ENCODE measurements at regions not wholly inside any gene's neighbourhood (a gene's known extent, or its start where the extent isn't known, plus 50 kb on each side); places are given as distances from the start of the nearest gene placed in this dataset.
"Not testable (repeated sequence)": the region's sequence is repeated elsewhere in the genome, so short reads cannot be mapped to it uniquely, and the experiment has no call there.

DNA sequence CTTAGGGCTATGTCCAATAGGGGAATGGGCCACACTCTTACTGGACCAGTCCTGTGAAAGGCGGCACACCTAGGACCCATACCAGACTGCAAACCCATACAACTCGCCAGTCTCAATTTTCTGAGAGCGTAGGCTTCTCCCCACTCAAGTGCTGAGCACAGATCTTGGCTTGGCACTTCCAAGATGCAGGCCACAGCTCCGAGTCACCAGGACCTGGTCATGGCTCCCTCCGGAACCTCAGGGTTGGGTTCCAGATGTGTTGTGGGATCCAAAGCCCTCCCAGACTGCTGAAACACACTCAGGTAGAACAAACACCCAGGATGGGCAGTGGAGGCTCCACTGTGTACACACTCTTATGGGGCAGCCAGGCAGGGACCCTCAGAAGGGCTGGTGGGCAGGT lies 103.3 kb downstream of the TMEM144 start:
- DNase-seq (ENCODE audit: low spot score): no peak

DNA sequence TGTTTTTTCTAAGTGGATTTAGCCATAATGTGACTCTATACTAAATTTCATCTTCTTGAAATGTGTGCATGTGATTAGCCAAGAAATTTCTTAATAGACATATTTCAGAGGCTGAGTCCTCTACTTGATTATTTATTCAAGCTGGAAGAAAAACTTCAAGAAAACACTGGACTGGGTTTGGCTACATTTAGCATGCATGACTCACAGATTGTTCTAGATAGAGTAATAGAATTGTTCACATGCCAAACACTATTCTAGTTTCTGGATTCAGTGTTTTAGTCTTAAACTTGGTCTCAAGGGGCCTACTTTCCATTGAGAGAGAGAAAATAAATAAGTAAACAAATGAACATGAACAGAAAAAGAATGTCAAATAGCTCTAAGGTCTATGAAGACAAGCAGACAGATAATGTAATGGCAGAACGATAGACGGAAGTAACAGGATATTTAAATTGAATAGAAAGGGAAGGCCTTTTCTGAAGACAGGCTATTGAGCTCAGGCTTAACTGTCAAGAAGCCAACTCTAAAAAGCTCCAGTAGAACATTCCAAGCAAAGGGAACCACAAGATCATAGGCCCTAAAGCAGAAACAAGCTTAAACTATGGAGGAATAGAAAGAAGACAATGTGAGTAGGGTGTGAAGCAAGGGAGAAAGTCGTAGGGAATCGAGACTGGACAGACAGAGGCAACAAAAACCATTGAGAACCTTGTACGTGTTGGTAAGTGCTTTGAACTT lies 104.6 kb downstream of the TMEM144 start:
- DNase-seq (ENCODE audit: low spot score): peak; percentile 47

DNA sequence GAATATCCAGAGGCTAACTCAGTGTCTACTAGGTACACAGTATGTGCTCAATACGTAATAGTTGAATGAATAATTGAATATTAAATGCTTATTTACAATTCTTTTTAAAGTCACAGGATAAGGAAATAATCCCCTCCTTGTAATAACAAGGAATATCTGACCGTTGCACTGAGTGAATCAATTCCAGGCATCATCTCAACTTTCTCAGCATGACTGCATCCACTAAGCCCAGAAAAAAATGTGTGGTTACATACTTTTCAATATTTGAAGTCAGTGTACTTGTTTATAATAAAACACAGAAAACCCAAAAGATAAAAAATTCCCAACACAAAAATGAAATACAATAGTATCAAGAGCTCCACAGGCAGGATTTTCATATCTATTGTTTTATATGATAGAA lies 105.4 kb downstream of the TMEM144 start:
- peak; percentile 29 for DNase-seq (ENCODE audit: low spot score)

DNA sequence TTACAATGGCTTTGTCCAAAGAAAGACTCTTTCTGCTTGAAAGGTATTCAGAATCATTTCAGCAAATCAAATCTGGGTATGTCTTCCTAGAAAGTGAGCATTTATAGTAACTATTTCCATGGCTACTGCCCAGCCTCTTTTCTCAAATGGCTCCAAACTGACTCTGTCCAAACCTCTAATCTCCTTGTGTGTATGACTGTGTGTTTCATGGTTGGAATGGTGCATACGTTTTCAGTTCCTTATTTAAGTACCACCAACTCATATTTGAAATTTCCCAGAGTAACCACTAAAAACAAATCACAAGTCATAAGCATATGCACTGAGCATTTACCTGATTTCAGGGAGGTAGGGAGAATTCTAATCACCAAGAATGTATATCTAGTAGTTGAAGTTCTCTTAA lies 106.0 kb downstream of the TMEM144 start:
- no peak for DNase-seq (ENCODE audit: low spot score)

DNA sequence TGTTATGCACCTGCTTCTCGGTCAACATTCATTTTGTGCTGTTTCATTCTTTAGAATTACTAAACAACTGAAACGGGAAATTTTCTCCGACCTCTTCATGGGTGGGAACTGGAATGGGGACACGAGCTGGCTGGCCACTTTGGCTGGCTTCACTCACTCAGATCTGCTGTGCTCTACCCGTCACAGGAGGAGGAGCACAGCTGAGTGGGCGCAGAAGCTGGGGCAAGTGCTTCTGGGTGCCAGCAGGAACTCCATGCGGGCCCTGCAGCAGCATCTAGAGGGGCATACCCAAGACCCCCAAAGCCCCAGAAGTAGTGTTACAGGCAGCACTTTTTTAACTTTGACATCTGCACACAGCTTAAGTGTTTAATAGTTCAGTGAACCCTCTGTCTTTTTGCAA lies 109.6 kb downstream of the TMEM144 start:
- DNase-seq (ENCODE audit: low spot score): no peak

DNA sequence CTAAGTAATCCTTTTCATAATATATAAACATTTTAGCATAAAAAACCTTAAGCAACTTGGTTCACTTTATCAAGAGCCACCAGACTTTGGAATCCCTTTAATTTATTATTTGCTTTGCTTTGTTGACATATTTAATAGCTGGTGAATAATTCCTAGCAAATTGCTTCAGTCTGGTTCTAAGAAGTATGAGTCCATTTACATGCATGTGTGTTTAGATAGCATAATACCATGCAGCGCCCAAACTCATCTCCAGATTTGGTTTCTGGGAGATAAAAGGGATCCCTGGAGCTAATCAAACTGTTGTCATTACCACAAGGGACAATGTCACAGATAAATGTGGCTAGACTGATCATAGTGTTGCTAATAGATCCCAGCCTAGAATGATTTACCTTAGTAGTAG lies 111.8 kb downstream of the TMEM144 start:
- DNase-seq (ENCODE audit: low spot score): no peak

DNA sequence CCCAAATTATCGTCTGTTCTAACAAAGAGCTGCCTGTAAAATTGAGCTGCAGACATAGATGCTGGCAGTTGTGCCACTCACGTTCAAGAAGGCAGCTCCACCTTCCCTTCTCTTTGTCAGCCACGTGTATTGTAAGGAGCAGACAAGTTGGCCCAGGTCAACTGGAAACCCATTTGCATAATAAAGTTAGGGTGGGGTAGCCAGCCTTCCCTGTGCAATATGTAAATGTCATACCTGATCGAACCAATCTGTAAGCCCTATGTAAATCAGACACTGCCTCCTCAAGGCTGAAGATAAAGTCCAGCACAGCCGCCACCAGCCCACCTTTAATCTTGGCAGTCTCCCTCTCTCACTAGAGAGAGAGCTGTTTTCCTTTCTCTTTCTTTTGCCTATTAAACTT lies 117.2 kb downstream of the TMEM144 start:
- DNase-seq (ENCODE audit: low spot score): no peak

DNA sequence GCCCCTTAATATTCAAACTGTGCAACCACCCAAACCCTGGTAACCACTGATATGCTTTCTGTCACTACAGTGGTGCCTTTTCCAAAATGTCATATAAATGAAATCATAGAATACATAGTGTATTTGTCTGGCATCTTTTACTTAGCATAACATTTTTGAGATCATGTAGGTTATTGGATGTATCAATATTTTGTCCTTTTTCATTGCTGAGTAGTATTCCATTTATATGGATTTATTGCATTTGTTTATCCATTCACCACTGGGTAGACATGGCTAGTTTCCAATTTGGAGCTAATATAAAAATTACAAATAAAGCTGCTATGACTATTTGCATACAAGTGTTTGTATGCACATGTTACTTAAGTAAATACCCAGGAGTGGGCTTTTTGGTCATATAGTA lies 121.6 kb downstream of the TMEM144 start:
- DNase-seq (ENCODE audit: low spot score): no peak

DNA sequence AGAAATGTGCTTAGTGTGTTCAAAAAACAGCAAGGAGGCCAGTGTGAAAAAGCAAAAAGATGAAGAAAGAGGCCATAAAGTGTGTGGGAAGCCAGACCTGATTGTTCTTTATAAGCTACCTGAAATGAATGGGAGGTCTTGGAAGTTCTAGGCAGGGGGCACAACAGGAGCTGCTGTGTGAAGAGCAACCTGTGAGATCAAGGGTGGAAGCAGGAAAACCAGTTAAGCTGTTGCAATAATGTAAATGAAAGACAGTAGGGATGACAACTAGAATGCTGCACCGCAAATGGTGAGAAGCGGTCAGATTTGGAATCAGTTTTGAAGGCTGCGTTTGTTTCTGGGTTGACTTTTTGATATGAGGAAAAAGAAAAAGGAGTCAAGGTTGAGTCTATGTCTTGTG lies 123.5 kb downstream of the TMEM144 start:
- no peak for DNase-seq (ENCODE audit: low spot score)

DNA sequence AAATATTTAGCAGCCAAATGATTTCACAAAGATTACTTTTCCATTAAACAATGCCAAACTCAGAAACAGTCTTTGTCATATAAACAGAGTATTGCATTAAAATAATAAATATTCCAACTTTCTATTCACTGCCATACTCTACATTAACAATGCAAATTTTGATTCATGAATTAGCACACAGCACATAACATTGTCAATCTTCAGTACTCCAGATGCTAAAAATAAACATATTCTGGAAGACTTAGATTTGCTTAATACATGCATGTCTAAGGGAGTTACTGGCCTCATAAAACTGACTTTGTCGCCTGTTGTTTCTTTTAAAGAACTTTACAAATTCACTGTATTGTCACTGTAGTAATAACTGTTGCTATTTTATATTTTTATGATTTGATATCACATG lies 131.6 kb downstream of the TMEM144 start:
- no peak for DNase-seq (ENCODE audit: low spot score)

DNA sequence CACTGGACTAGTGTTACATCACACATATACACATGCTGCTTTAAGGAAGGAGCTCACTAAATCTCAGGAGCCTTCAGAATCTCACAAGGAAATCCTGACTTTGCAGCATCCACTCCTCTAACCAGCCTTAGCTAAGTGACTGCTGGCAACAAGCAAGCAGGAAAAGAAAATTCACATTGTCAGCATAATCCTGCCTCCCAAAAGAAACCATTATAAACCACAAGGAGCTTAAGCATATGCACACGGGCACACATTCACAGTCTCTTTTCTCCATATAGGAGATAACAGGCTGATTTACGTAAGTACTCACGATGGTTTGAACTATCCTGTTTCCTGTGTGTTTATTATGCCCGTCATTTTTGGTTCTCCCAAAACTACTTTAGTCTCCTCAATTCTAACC lies 136.3 kb downstream of the TMEM144 start:
- no peak for DNase-seq (ENCODE audit: low spot score)

DNA sequence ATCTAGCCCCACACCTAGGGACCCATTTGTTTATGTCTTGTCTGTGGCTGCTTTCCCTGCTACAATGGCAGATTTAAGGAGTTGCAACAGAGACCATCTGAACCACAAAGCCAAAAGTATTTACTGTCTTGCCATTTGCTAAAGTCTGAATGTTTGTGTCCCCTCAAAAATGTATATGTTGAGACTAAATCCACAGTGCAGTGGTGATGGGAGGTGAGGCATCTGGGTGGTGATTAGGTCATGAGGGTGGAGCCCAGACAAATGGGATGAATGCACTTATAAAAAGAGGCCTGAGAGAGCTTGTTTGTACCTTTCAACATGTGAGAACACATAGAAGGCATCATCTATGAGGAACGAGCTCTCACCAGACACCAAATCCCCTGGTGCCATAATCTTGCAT lies 137.3 kb downstream of the TMEM144 start:
- no peak for DNase-seq (ENCODE audit: low spot score)

DNA sequence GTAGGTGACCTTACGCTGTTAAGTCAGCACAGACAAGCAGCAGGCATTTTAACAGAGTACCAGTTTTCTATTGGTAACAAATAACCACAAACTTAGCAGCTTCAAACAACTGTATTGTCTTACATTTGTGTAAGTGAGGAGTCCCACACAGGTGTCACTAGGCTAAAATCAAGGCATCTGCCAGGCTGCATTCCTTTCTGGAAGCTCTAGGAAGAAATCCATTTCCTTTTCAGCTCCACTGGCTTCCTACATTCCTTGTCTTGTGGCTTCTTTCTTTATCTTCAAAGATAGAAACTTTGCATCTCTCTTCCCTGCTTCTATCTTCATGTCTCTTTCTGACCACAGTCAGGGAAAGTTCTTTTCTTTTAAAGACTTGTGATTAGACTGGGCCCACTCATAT lies 139.9 kb downstream of the TMEM144 start:
- DNase-seq (ENCODE audit: low spot score): no peak

DNA sequence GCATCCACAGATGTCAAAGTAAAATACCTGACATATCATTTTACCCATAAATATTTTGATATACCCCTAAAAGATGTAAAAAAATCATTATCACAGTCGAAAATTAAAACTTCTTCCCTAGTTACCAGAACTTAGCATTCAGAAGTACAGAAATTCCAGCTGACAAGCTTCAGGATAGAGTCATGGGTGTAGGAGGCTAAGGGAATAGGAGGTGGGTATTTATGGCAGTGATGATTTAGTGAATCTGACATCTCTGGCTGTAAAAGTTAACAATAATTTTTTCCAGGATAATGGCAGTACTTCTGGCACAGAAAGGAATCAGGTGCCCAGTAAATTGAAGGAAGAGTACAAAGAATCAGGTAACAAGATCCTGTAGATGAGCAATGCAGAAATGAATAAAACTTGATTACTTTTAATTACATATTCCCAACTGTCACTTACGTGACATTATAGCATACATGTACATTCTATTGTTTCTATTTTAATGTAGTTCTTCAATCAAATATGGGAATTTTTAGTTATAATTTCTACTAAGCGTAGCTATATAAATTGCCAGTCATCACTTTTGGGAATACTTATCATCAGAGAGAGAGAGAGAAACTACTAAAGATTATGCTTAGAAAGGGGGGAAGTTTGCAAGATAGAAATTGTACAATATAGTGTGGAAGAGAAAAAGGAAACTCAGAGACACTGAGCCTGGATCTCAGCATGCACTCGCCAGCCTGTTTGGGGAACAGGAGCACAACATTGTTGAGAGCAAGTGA lies 143.4 kb downstream of the TMEM144 start:
- no peak for DNase-seq (ENCODE audit: low spot score)

DNA sequence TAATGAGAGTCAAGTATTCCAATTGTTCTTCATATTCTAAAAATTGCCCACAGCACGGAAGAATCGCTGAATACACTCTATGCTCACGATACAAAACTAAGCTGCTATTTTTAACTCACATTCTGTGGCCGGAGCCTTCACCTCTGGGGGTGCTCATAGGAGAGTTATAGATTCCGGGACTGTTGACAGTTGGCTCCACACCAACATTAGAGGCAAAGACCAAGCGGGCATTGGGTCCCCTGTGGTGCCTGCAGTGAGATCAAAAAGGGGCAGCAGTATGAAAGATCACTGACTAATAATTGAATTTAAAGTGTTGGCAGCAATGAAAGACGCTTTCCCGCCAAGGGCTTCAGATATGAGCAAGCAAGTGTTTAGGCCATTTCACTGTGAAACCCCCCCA lies 146.0 kb downstream of the TMEM144 start:
- DNase-seq (ENCODE audit: low spot score): peak; percentile 4

DNA sequence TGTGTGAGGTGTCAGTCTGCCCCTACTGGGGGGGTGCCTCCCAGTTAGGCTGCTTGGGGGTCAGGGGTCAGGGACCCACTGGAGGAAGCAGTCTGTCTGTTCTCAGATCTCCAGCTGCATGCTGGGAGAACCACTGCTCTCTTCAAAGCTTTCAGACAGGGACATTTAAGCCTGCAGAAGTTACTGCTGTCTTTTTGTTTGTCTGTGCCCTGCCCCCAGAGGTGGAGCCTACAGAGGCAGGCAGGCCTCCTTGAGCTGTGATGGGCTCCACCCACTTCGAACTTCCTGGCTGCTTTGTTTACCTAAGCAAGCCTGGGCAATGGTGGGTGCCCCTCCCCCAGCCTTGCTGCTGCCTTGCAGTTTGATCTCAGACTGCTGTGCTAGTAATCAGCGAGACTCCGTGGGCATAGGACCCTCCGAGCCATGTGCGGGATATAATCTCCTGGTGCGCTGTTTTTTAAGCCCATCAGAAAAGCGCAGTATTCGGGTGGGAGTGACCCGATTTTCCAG lies 153.7 kb upstream of the RXFP1 start:
- DNase-seq (ENCODE audit: low spot score): not testable (repeated sequence)

DNA sequence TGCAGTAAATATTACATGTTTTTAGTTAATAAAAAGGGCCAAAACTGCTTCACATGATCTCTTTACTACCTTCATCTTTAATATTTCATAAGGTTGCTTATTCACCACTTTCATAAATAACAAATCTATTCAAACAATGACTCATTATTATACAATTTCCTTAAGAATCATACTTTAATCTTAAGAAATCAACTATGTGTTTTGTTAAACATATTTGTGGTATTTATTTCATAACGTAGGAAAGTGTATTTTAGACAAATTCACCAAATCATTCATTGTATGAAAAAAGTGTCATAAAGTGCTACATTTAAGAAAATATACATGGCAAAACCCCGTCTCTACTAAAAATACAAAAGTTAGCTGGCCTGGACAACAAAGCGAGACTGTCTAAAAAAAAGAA lies 150.5 kb upstream of the RXFP1 start:
- DNase-seq (ENCODE audit: low spot score): peak; percentile 29

DNA sequence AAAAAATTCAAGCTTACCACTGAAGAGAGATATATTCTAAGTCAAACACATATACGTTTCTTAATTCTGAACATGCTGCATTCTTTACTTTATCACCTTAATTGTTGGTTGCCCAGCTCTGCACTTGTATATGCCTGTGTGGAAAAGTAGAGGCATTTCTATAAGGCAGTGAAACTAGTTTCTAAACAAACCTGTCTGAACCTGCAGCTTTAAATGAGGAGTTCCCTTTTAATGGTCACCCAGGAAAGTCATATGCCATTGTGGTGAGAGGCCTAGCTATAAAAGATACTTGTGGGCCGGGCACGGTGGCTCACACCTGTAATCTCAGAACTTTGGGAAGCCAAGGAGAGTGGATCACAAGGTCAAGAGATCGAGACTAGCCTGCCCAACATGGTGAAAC lies 147.4 kb upstream of the RXFP1 start:
- no peak for DNase-seq (ENCODE audit: low spot score)

DNA sequence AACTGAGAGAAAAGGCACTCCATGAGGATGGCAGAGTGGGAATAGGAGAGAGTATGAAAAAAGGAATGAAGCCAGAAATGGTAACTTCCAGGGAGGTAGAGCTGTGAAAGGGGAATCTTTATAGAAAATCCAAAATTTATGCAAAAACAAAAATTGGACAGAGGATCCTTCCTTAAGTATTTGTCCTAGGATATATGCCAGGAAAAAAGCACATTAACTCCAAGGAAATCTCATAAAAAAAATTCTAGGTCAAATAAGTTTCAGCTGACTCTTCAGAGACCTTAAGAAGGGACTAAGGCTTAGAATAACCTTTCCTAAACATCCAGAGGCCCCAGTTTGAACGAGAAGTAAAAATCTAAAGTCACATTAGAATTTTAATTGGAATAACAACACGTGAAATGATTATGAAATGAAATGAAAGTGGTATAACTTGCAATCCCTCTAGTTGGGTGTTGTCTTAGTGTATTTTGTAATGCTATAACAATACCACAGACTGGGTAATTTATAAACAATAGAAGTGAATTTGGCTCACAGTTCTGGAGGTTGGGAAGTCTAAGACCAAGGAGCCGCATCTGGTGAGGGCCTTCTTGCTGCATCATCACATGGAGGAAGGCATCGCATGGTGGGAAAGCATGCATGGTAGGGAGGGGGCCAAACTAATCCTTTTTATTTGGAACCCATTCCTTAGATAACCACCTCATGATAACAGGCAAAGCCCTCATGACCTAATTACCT lies 145.4 kb upstream of the RXFP1 start:
- DNase-seq (ENCODE audit: low spot score): no peak

DNA sequence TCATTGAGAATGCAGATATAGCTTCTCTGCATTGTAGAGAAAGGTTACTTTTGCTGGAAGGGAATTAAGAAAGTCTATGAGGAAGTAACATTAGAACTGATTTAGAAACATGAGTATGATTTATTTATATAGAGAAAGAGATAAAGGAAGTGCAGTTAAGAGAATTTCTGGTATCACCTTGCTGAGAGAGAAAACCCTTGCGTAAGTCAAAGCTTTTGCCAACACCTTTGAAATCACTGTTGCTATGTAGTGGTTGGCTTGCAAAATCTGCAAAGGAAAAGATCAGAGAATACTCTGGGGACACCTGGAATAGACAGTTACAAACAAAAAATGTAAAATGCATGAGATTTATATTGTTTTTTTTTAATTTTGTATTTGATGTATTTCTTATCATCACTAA lies 137.3 kb upstream of the RXFP1 start:
- no peak for DNase-seq (ENCODE audit: low spot score)

DNA sequence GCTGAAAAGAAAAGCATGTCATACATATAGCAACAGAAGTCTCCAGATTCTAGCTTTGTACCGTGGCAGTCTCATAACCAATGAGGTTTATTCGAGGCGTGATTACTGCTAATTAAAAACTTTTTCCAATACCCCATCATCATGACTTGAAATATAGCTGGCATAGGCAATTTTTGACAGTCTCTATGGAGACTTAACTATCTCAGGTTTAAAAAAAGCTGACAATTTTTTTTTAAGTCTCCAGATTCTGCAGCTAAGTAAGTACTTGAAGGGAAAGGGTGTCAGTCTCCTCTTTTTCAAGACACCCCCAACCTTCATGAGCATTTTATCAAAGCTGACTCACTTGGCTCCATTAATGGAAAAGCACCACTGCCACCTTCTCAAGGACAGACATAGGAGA lies 126.3 kb upstream of the RXFP1 start:
- DNase-seq (ENCODE audit: low spot score): no peak

DNA sequence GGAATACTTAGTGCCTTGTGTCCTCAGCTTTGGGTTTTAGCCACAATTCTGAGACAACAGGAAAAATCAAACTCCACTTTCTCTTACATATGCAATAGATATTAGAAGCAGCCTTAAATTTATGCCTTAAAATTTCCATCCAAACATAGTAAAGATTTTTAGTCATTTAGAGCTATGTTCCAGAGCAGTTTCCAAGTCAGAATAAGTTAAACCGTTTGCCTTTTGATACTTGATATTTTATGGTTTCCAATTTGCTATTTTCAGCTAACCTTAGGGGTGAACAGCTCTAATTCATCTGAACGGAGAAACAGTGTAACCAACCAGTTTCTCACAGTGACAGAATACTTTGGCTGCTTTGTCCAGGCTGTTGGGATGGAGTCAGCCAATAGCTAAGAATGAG lies 125.8 kb upstream of the RXFP1 start:
- DNase-seq (ENCODE audit: low spot score): no peak

DNA sequence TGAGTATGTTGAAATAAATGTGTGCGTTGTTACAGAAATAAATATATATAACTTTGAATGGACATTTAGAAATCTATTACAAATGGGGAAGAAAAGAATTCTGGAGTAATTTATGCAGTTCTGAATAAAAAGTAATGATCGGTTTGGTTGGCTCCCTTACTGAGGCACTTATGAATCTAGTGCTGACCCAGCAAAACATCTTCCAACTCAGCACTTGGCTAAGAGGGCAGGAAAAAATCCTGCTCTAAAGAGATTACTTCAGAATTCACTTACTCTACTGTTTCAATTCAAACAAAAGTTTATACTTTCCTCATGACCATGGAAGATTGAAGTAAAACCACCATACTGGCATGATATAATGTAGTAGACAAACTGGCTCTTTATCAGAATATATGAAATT lies 123.9 kb upstream of the RXFP1 start:
- no peak for DNase-seq (ENCODE audit: low spot score)
